ENCODE measurements at regions not wholly inside any gene's neighbourhood (a gene's known extent, or its start where the extent isn't known, plus 50 kb on each side); places are given as distances from the start of the nearest gene placed in this dataset.

DNA sequence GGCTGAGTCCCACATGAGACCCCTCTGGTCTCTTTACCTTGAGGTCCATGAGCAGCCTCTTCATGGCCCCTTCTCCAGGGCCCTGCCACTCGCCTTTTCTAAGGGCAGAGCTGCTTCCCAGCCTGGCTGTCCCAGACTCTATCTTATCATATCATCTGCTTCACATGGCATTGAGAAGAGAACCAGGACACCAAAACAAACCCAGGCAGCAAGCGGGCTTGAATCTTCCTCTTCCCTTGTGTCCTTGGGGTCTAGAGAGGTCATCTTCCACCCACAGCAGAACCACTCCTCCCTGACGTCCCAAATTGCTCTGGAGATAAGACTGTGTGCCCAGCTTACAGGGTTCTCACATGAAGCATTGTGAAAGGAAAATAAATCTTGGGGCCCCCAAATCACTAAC lies 261.3 kb upstream of the AUTS2 start:
- H3K27ac ChIP-seq (ENCODE audit: low read length) = no peak overlapping the region

DNA sequence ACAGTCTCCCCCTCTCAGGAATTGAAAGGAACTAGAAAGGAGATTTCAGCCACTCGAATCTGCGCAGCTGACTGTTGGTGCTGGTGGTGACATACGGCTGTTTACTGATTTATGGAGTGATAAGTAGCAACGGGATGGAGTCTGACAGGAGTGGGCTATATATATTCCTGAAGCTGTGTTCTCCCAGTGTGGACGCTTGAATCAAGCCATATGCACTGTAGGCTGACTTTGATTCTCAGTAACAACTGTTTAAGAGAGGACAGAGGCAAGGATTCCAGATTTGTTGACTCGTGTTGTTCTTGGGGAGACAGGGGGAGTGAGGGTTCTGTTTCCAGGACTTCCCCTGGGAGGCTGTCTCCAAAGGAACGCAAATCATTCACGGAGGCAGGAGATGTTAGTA lies 260.1 kb upstream of the AUTS2 start:
- H3K27me3 ChIP-seq (ENCODE audit: control insufficient read depth, insufficient read depth, low read length) = no peaks in the 10 kb centered on the region
- H3K4me3 ChIP-seq (ENCODE audit: low read length) = no peak overlapping the region
- H3K36me3 ChIP-seq (ENCODE audit: control insufficient read depth, insufficient read depth, low read length) = no peaks in the 10 kb centered on the region
- no peak overlapping the region for H3K27ac ChIP-seq (ENCODE audit: low read length)
- no peaks in the 10 kb centered on the region for H3K4me1 ChIP-seq (ENCODE audit: control insufficient read depth, insufficient read depth, low read length)
- H3K9me3 ChIP-seq (ENCODE audit: control insufficient read depth, insufficient read depth, low read length) = peaks cover 4% of the 10 kb centered on the region
- no CpG with 5 or more reads among the region's 8 CpGs for WGBS (ENCODE audit: insufficient coverage, insufficient read length)
- no peak for DNase-seq (ENCODE audit: low read depth, low spot score)

More for the DNA sequence above, 261.3 kb upstream of the AUTS2 start:
- no peaks in the 10 kb centered on the region for H3K36me3 ChIP-seq (ENCODE audit: control insufficient read depth, insufficient read depth, low read length)
- no peak for DNase-seq (ENCODE audit: low read depth, low spot score)
- H3K9me3 ChIP-seq (ENCODE audit: control insufficient read depth, insufficient read depth, low read length) = peaks cover 4% of the 10 kb centered on the region
- H3K4me3 ChIP-seq (ENCODE audit: low read length) = no peak overlapping the region
- H3K4me1 ChIP-seq (ENCODE audit: control insufficient read depth, insufficient read depth, low read length) = no peaks in the 10 kb centered on the region
- WGBS (ENCODE audit: insufficient coverage, insufficient read length) = no CpG with 5 or more reads among the region's 3 CpGs
- H3K27me3 ChIP-seq (ENCODE audit: control insufficient read depth, insufficient read depth, low read length) = no peaks in the 10 kb centered on the region

GRCh38 chr7:69341288-69341687 lies 257.0 kb upstream of the AUTS2 start:
- Histone ChIP-seq H3K4me3 (ENCODE audit: low read length) (no peak overlapping the region), H3K9me3 (ENCODE audit: control insufficient read depth, insufficient read depth, low read length) (peaks cover 4% of the 10 kb centered on the region), H3K36me3 (ENCODE audit: control insufficient read depth, insufficient read depth, low read length) (no peaks in the 10 kb centered on the region), H3K4me1 (ENCODE audit: control insufficient read depth, insufficient read depth, low read length) (no peaks in the 10 kb centered on the region), H3K27me3 (ENCODE audit: control insufficient read depth, insufficient read depth, low read length) (no peaks in the 10 kb centered on the region), H3K27ac (ENCODE audit: low read length) (no peak overlapping the region)
- WGBS (ENCODE audit: insufficient coverage, insufficient read length) = no CpG with 5 or more reads among the region's 1 CpG
- no peak for DNase-seq (ENCODE audit: low read depth, low spot score)

DNA sequence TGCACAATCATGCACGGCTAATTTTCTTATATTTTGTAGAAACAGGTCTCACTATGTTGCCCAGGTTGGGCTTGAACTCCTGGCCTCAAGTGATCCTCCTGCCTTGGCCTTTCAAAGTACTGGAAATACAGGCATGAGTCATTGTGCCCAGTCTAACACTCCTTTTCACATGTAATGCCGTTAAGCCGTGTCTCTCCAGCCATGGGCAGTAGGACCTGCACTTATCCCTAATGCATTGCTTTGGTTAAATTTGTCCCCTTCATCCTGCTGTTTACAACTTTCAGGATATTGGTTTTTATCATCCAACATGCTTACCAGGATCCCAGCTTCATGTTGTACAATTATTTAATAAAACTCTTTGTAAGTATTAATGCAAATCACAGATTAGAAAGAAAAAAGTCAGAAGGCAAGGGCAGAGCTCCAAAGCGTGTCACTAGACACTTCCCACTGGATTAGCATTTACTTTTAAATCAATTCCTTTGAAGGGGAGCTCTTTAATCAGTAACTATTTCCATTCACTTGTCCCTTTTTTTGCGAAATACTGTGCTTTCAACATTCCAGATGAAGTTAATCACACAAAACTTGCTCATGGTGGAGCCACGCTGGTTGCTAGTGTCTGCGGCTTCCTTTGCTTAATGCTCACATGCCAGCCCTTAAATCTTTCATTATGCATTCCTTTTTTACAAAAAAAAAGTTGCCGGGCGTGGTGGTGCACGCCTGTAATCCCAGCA lies 256.0 kb upstream of the AUTS2 start:
- DNase-seq (ENCODE audit: low read depth, low spot score) = no peak
- no CpG with 5 or more reads among the region's 10 CpGs for WGBS (ENCODE audit: insufficient coverage, insufficient read length)

DNA sequence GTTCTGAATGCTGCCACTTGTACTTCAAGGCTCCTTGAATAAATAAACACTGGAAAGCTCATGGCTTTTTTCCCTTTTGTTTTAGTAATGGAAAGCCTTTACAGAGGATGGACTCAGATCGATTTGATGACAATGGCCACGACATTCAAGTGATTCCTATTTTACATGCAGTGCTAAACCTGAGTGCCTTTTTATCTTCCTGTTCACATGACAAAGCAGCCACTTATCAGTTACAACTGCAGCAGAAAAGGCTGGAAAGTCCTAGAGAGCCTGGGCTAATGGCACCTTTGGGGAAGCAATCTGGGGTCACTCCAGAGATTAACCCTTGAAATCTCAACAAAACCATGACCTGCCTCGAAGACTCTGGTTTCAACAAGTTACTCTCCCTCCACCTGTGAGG lies 249.0 kb upstream of the AUTS2 start:
- Histone ChIP-seq H3K27me3 (ENCODE audit: control insufficient read depth, insufficient read depth, low read length) (no peaks in the 10 kb centered on the region), H3K27ac (ENCODE audit: low read length) (no peak overlapping the region), H3K36me3 (ENCODE audit: control insufficient read depth, insufficient read depth, low read length) (no peaks in the 10 kb centered on the region), H3K9me3 (ENCODE audit: control insufficient read depth, insufficient read depth, low read length) (no peaks in the 10 kb centered on the region; the same call in 1 of the 2 replicates), H3K4me3 (ENCODE audit: low read length) (no peak overlapping the region), H3K4me1 (ENCODE audit: control insufficient read depth, insufficient read depth, low read length) (no peaks in the 10 kb centered on the region)
- no peak for DNase-seq (ENCODE audit: low read depth, low spot score)
- no CpG with 5 or more reads among the region's 3 CpGs for WGBS (ENCODE audit: insufficient coverage, insufficient read length)

More for the DNA sequence above, 256.0 kb upstream of the AUTS2 start:
- no peaks in the 10 kb centered on the region for H3K27me3 ChIP-seq (ENCODE audit: control insufficient read depth, insufficient read depth, low read length)
- H3K9me3 ChIP-seq (ENCODE audit: control insufficient read depth, insufficient read depth, low read length) = no peaks in the 10 kb centered on the region; the same call in none of the 2 replicates
- H3K27ac ChIP-seq (ENCODE audit: low read length) = no peak overlapping the region
- no peaks in the 10 kb centered on the region for H3K36me3 ChIP-seq (ENCODE audit: control insufficient read depth, insufficient read depth, low read length)
- no peaks in the 10 kb centered on the region for H3K4me1 ChIP-seq (ENCODE audit: control insufficient read depth, insufficient read depth, low read length)
- no peak overlapping the region for H3K4me3 ChIP-seq (ENCODE audit: low read length)

DNA sequence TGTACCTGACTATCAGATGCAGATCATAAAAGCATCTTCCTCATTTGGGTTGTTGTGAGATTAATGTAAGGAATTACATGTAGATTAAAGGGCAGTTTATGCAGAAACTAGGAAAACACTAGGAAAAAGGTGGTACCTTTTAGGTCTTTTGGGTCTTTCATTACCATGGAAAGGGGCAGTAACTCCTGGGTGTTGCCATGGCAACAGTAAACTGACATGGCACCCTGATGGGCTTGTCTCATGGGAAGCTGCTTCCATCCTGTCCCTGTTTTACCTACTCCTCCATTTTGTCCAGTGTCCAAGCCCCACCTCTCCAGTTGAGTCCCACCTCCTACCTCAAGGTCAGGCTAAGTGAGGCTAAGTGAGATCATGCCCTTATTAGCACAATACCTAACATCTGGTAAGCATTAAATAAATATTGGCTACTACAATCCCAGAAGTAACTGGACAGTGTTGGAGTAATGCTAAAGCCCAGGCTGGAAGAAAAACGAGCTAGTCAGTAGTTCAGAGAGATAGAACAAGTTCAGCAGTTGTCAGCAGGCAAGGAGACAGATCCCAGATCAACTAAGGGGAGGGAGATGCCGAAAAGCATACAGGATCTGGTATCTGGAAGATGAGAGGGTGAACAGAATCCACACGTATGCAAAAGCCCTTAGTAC lies 240.0 kb upstream of the AUTS2 start:
- Histone ChIP-seq H3K4me1 (ENCODE audit: control insufficient read depth, insufficient read depth, low read length) (no peaks in the 10 kb centered on the region), H3K9me3 (ENCODE audit: control insufficient read depth, insufficient read depth, low read length) (no peaks in the 10 kb centered on the region; the same call in 1 of the 2 replicates), H3K36me3 (ENCODE audit: control insufficient read depth, insufficient read depth, low read length) (no peaks in the 10 kb centered on the region), H3K4me3 (ENCODE audit: low read length) (no peak overlapping the region), H3K27me3 (ENCODE audit: control insufficient read depth, insufficient read depth, low read length) (no peaks in the 10 kb centered on the region), H3K27ac (ENCODE audit: low read length) (no peak overlapping the region)
- WGBS (ENCODE audit: insufficient coverage, insufficient read length) = no CpG with 5 or more reads among the region's 3 CpGs
- DNase-seq (ENCODE audit: low read depth, low spot score) = no peak

DNA sequence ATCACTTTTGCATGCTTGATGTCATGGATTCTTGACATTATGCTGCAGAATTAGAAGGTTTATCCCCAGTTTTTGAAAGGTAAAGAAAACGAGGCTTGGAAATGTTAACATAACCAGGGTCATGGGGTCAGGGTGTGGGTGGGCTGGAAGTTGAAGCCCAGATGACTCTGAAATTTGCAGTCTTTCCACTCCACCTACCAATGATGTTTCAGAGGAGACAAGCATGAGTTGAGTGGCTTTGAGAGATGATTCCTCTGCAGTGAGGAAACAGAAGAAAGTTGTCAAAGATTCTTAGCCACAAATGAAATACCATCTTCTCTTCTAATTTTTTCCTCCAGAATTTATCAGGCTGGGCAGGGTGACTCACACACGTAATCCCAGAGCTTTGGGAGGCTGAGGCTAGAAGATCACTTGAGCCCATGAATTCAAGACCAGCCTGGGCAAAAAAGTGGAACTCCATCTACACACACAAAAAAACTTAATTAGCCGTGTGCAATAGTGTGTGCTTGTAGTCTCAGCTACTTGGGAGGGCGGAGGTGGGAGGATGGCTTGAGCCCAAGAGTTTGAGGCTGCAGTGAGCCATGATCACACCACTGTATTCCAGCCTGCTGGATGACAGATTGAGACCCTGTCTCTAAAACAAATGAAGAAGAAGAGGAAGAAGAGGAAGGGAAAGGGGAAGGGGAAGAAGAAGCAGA lies 239.1 kb upstream of the AUTS2 start:
- H3K9me3 ChIP-seq (ENCODE audit: control insufficient read depth, insufficient read depth, low read length) = no peaks in the 10 kb centered on the region; the same call in 1 of the 2 replicates
- no CpG with 5 or more reads among the region's 4 CpGs for WGBS (ENCODE audit: insufficient coverage, insufficient read length)
- no peak overlapping the region for H3K27ac ChIP-seq (ENCODE audit: low read length)
- no peaks in the 10 kb centered on the region for H3K27me3 ChIP-seq (ENCODE audit: control insufficient read depth, insufficient read depth, low read length)
- no peak overlapping the region for H3K4me3 ChIP-seq (ENCODE audit: low read length)
- DNase-seq (ENCODE audit: low read depth, low spot score) = no peak
- no peaks in the 10 kb centered on the region for H3K36me3 ChIP-seq (ENCODE audit: control insufficient read depth, insufficient read depth, low read length)
- no peaks in the 10 kb centered on the region for H3K4me1 ChIP-seq (ENCODE audit: control insufficient read depth, insufficient read depth, low read length)

DNA sequence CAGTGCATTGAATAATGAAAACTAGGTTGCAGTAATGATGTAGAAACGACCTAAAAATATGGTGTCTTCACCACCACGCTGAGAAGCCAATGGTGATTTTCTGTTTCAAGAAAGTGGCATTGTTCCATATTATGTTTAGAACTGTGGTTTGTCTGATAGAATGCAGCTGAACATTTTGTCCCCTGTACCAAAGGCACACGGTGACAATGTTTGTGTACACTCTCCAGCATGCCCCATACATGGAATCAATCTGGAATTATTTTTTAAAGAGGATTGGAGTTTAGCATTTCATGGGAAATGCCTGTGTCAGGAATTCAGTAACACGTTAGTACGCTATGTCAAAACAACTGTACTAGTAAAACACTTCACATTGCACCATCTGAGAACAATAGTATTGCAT lies 237.4 kb upstream of the AUTS2 start:
- no CpG with 5 or more reads among the region's 5 CpGs for WGBS (ENCODE audit: insufficient coverage, insufficient read length)
- Histone ChIP-seq H3K4me1 (ENCODE audit: control insufficient read depth, insufficient read depth, low read length) (no peaks in the 10 kb centered on the region), H3K9me3 (ENCODE audit: control insufficient read depth, insufficient read depth, low read length) (no peaks in the 10 kb centered on the region; the same call in 1 of the 2 replicates), H3K27ac (ENCODE audit: low read length) (no peak overlapping the region), H3K36me3 (ENCODE audit: control insufficient read depth, insufficient read depth, low read length) (no peaks in the 10 kb centered on the region), H3K27me3 (ENCODE audit: control insufficient read depth, insufficient read depth, low read length) (no peaks in the 10 kb centered on the region), H3K4me3 (ENCODE audit: low read length) (no peak overlapping the region)
- no peak for DNase-seq (ENCODE audit: low read depth, low spot score)

- no CpG with 5 or more reads among the region's 9 CpGs for WGBS (ENCODE audit: insufficient coverage, insufficient read length)
- Histone ChIP-seq H3K4me1 (ENCODE audit: control insufficient read depth, insufficient read depth, low read length) (no peaks in the 10 kb centered on the region), H3K4me3 (ENCODE audit: low read length) (no peak overlapping the region), H3K36me3 (ENCODE audit: control insufficient read depth, insufficient read depth, low read length) (no peaks in the 10 kb centered on the region), H3K27ac (ENCODE audit: low read length) (no peak overlapping the region), H3K27me3 (ENCODE audit: control insufficient read depth, insufficient read depth, low read length) (no peaks in the 10 kb centered on the region), H3K9me3 (ENCODE audit: control insufficient read depth, insufficient read depth, low read length) (no peaks in the 10 kb centered on the region; the same call in 1 of the 2 replicates)
- no peak for DNase-seq (ENCODE audit: low read depth, low spot score)
Measured at GRCh38 chr7:69363136-69363535, 235.1 kb upstream of the AUTS2 start.

GRCh38 chr7:69364813-69365643 lies 233.2 kb upstream of the AUTS2 start:
- Histone ChIP-seq H3K9me3 (ENCODE audit: control insufficient read depth, insufficient read depth, low read length) (no peaks in the 10 kb centered on the region; the same call in 1 of the 2 replicates), H3K27ac (ENCODE audit: low read length) (no peak overlapping the region)
- WGBS (ENCODE audit: insufficient coverage, insufficient read length) = no CpG with 5 or more reads among the region's 9 CpGs

More at GRCh38 chr7:69364813-69365643, 233.2 kb upstream of the AUTS2 start:
- no peak for DNase-seq (ENCODE audit: low read depth, low spot score)
- no peaks in the 10 kb centered on the region for H3K27me3 ChIP-seq (ENCODE audit: control insufficient read depth, insufficient read depth, low read length)
- no peaks in the 10 kb centered on the region for H3K36me3 ChIP-seq (ENCODE audit: control insufficient read depth, insufficient read depth, low read length)
- no peak overlapping the region for H3K4me3 ChIP-seq (ENCODE audit: low read length)
- H3K4me1 ChIP-seq (ENCODE audit: control insufficient read depth, insufficient read depth, low read length) = no peaks in the 10 kb centered on the region

Data from iPS DF 6.9 (cell line).